ENCODE measurements at regions not wholly inside any gene's neighbourhood (a gene's known extent, or its start where the extent isn't known, plus 50 kb on each side); places are given as distances from the start of the nearest gene placed in this dataset.
"Not testable (repeated sequence)": the region's sequence is repeated elsewhere in the genome, so short reads cannot be mapped to it uniquely, and the experiment has no call there.

DNA sequence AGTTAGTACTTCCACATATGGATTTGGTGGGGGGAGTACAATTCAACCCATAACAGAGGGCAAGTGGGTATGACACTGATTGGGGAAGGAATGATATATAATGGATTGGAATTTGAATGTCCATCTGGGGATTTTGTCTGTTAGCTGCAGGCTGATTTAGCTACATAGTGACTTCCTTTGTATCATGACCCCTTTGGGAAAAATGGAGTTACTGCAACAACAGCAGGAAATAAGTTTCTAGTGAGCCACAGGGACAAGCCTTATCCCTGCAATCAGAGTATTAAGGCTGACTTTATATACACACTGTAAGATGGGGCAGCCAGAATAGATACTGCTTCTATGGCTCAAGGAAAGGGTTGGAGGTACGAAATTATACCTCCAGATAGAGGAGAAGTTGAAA, 404.4 kb upstream of the MEIS1 start:
- DNase-seq (ENCODE audit: low read depth in 2 of 2) = no peak

- DNase-seq (ENCODE audit: low read depth in 2 of 2) = no peak
These were observed 410.5 kb upstream of the MEIS1 start for GRCh38 chr2:66024391-66024790.

GRCh38 chr2:66021296-66021695, 413.6 kb upstream of the MEIS1 start:
- DNase-seq (ENCODE audit: low read depth in 2 of 2) = no peak

DNA sequence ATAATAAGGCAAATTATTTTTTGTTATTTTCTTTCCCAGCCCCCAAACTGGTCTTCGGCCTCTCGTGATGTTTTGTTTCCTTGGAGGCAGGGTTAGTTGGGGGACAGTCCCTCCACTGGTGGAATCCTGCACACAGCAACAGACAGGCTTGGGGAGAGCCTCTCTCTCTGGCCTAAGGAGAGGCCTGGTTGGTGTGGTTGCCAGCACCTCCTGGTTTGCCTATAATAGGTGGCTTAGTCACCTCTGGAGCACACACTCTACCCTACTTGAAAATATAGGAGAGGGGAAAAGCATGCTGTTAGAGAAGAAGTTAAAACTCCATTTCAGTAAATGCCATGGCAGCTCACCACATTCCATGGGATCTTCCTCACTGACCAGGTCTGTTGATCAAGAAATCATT, 417.2 kb upstream of the MEIS1 start:
- no peak for DNase-seq (ENCODE audit: low read depth in 2 of 2)

DNA sequence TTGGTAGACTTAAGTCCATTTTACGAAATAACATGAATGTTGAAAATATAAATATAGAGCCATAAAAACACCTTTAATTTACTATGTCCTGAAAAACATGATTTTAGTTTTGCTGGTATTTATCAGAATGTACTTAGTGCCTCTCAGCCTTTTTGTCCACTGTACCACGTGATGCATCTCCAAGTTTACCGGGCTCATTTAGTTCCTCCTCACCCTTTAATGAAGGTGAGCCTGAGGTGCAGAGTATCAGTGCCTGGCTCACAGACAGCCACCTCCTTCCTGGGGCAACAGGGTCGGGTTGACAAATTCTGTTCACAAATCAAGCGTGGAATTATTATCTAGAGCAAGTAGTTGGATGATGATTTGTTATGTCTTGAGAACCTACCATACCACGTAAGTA, 420.5 kb upstream of the MEIS1 start:
- no peak for DNase-seq (ENCODE audit: low read depth in 2 of 2)

DNA sequence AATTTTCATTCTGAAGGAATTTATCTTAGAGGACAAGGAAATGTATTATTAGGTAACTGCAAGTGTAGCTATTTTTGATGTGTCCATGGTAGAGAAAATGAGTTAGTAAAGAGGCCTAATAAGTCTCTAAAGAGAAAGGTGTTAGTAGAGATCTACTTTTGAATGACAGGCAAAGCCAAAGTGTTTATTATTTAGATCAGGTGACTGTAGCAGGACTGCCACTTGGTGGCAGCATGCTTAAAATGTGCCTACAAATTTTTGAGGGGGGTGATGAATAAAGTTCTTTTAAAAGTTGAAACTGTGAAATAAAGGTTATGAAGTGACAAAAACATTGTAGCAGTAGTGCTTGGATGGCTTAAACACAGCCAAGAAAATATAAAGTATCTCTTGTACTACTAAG, 421.5 kb upstream of the MEIS1 start:
- DNase-seq (ENCODE audit: low read depth in 2 of 2) = no peak

- DNase-seq (ENCODE audit: low read depth in 2 of 2) = no peak
These were observed 431.0 kb upstream of the MEIS1 start for GRCh38 chr2:66003931-66004330.

- no peak for DNase-seq (ENCODE audit: low read depth in 2 of 2)
These were observed 433.4 kb upstream of the MEIS1 start for GRCh38 chr2:66001538-66001937.

- no peak for DNase-seq (ENCODE audit: low read depth in 2 of 2)
These were observed 434.0 kb upstream of the MEIS1 start for GRCh38 chr2:66000901-66001300.

GRCh38 chr2:65999796-66000195, 435.1 kb upstream of the MEIS1 start:
- DNase-seq (ENCODE audit: low read depth in 2 of 2) = no peak

GRCh38 chr2:65999103-65999502, 435.8 kb upstream of the MEIS1 start:
- DNase-seq (ENCODE audit: low read depth in 2 of 2) = no peak

GRCh38 chr2:65997961-65998360, 437.0 kb upstream of the MEIS1 start:
- no peak for DNase-seq (ENCODE audit: low read depth in 2 of 2)

GRCh38 chr2:65992198-65992554, 442.7 kb upstream of the MEIS1 start:
- DNase-seq (ENCODE audit: low read depth in 2 of 2) = no peak

GRCh38 chr2:65991381-65992197, 443.3 kb upstream of the MEIS1 start:
- DNase-seq (ENCODE audit: low read depth in 2 of 2) = no peak

DNA sequence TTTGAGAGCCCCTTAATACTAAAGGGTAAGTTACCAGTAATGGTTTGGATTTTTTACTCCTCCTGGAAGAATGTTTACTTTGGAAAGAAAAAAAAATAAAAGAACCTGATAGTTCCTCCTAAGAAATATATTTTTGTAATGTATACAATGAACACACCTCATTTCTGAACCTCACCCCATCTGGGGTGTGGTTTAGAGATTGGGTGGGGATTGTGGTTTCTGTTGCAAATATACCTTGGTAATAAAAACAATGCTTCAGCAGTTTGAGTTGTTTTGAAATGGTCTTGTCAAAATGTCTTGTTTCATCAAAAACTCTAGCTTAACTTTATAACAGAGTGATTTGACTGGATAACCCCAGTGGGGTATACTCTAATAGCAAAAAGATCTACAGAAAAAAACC, 448.9 kb upstream of the MEIS1 start:
- DNase-seq (ENCODE audit: low read depth in 2 of 2) = no peak

DNA sequence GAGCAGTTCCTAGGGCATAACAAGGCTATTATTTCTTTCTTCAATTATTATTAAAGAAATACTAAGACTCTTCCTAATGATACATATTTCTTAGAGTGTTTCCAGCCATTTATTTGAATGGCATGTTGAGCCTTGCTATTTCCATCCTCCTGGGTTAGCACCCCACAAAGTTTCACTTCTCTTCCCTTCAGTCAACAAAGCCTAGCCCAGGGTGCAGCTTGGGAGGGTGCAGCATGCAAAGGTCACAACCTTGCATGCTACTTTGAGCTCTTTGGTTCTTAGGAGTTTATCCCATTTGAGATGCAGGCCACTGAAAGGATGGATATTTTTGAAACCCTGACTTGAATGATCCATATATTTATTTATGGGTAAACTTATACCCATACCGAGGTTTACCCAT, 454.4 kb upstream of the MEIS1 start:
- DNase-seq (ENCODE audit: low read depth in 2 of 2) = no peak

- no peak for DNase-seq (ENCODE audit: low read depth in 2 of 2)
These were observed 455.5 kb upstream of the MEIS1 start for GRCh38 chr2:65979446-65979845.

- DNase-seq (ENCODE audit: low read depth in 2 of 2) = no peak
These were observed 460.7 kb upstream of the MEIS1 start for GRCh38 chr2:65974067-65974723.

- no peak for DNase-seq (ENCODE audit: low read depth in 2 of 2)
These were observed 465.8 kb upstream of the MEIS1 start for GRCh38 chr2:65969161-65969560.

- not testable (repeated sequence) for DNase-seq (ENCODE audit: low read depth in 2 of 2)
These were observed 471.6 kb upstream of the MEIS1 start for GRCh38 chr2:65963303-65963702.

- DNase-seq (ENCODE audit: low read depth in 2 of 2) = no peak
These were observed 474.0 kb upstream of the MEIS1 start for GRCh38 chr2:65960953-65961352.

- no peak for DNase-seq (ENCODE audit: low read depth in 2 of 2)
These were observed 477.0 kb upstream of the MEIS1 start for GRCh38 chr2:65957886-65958285.

- no peak for DNase-seq (ENCODE audit: low read depth in 2 of 2)
These were observed 477.5 kb upstream of the MEIS1 start for GRCh38 chr2:65957454-65957853.

- DNase-seq (ENCODE audit: low read depth in 2 of 2) = no peak
These were observed 479.7 kb upstream of the MEIS1 start for GRCh38 chr2:65955259-65955658.
